Testis (tissue), 2 donors: ENCODE measurements at regions not wholly inside any gene's neighbourhood (a gene's known extent, or its start where the extent isn't known, plus 50 kb on each side); places are given as distances from the start of the nearest gene placed in this dataset.

Source experiments
- CTCF ChIP-seq, 3 experiments: fragments of 450-650 bp in 2 of 3; fragments of 200-600 bp in 1 of 3; sonication (generic) in 1 of 3; IDR thresholded peaks; one replicate each; pipeline ENCODE4 v1.5.1; 2016 to 2019; ENCODE audit warnings: antibody characterized with exemption in 3 of 3, mild to moderate bottlenecking in 2 of 3, moderate library complexity in 1 of 3
- POLR2A ChIP-seq: fragments of 450-650 bp; IDR thresholded peaks from one replicate; pipeline ENCODE4 v1.6.1; 2017; ENCODE audit warnings: antibody characterized with exemption, mild to moderate bottlenecking, moderate library complexity

GRCh38 chr10:63885156-63885555 lies 364.0 kb downstream of the REEP3 start:
- TF ChIP-seq CTCF (IDR thresholded peaks at IDR 0.05) (no peak), POLR2A (no peak)
